ENCODE measurements at regions not wholly inside any gene's neighbourhood (a gene's known extent, or its start where the extent isn't known, plus 50 kb on each side); places are given as distances from the start of the nearest gene placed in this dataset.
A peak's percentile ranks its signal among the peaks of the same experiment; 100 is the strongest.

- DNase-seq = no peak
Observed at GRCh38 chr9:91138760-91139159, 223.0 kb downstream of the AUH start.

GRCh38 chr9:91141407-91141965 is 220.2 kb downstream of the AUH start:
- DNase-seq = peak in 1 of 14 donors; percentile 81

- DNase-seq = no peak
Observed at GRCh38 chr9:91143162-91143561, 218.6 kb downstream of the AUH start.

- DNase-seq = no peak
Observed at GRCh38 chr9:91143642-91144041, 218.1 kb downstream of the AUH start.

- DNase-seq = no peak
Observed at GRCh38 chr9:91144769-91145168, 216.9 kb downstream of the AUH start.

GRCh38 chr9:91145496-91145895 is 216.2 kb downstream of the AUH start:
- DNase-seq = no peak

GRCh38 chr9:91146391-91147019 is 215.2 kb downstream of the AUH start:
- no peak for DNase-seq

GRCh38 chr9:91147079-91147708 is 214.5 kb downstream of the AUH start:
- DNase-seq = no peak

GRCh38 chr9:91148306-91148705 is 213.4 kb downstream of the AUH start:
- DNase-seq = no peak

GRCh38 chr9:91150273-91150997 is 211.3 kb downstream of the AUH start:
- no peak for DNase-seq

GRCh38 chr9:91150998-91151717 is 210.6 kb downstream of the AUH start:
- no peak for DNase-seq

- DNase-seq = no peak
Observed at GRCh38 chr9:91151718-91152095, 210.0 kb downstream of the AUH start.

GRCh38 chr9:91154686-91155085 is 207.0 kb downstream of the AUH start:
- no peak for DNase-seq

GRCh38 chr9:91155181-91155580 is 206.5 kb downstream of the AUH start:
- DNase-seq = no peak

- no peak for DNase-seq
Observed at GRCh38 chr9:91155746-91156376, 205.9 kb downstream of the AUH start.

- DNase-seq = no peak
Observed at GRCh38 chr9:91156451-91157234, 205.1 kb downstream of the AUH start.

- DNase-seq = no peak
Observed at GRCh38 chr9:91157883-91158282, 203.8 kb downstream of the AUH start.

GRCh38 chr9:91158286-91158685 is 203.4 kb downstream of the AUH start:
- no peak for DNase-seq

- DNase-seq = no peak
Observed at GRCh38 chr9:91158946-91159345, 202.8 kb downstream of the AUH start.

- DNase-seq = peak in 1 of 14 donors; percentile 64
Observed at GRCh38 chr9:91159664-91160121, 202.0 kb downstream of the AUH start.

- DNase-seq = peak in 1 of 14 donors; percentile 19
Observed at GRCh38 chr9:91160181-91160580, 201.5 kb downstream of the AUH start.

All from C1 segment of cervical spinal cord (tissue), 14 donors.